ENCODE measurements at regions not wholly inside any gene's neighbourhood (a gene's known extent, or its start where the extent isn't known, plus 50 kb on each side); places are given as distances from the start of the nearest gene placed in this dataset.

GRCh38 chr19:28436320-28436719 lies 776.6 kb downstream of the UQCRFS1 start:
- no peak for TF ChIP-seq POLR2A (IDR thresholded peaks at IDR 0.05; ENCODE audit: extremely low read depth, insufficient read length)
- no peak for TF ChIP-seq CTCF (IDR thresholded peaks at IDR 0.05; ENCODE audit: low read depth, low read length)
- TF ChIP-seq MAX (IDR thresholded peaks at IDR 0.05; ENCODE audit: low read depth, low read length): no peak
